ENCODE measurements at regions not wholly inside any gene's neighbourhood (a gene's known extent, or its start where the extent isn't known, plus 50 kb on each side); places are given as distances from the start of the nearest gene placed in this dataset.

DNA sequence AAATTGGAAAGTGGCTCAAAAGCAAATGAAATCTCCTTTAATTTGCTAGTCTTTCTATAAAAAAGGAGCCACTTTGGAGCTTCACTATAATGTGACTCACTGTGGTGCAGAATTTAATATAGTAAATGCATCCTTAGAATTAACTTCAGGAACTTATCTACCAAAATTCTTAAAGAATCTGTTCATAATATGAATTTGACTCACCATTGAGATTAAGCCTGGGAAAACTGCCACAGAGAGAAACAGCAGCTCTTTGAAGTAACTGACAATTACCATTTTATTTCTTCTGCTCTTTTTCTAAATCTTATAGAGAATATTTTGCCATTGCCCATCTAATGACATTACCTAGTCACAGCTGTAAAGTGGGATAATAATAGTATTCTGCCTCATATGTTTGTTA lies 211.9 kb upstream of the CDH6 start:
- TF ChIP-seq, protein P1, sequence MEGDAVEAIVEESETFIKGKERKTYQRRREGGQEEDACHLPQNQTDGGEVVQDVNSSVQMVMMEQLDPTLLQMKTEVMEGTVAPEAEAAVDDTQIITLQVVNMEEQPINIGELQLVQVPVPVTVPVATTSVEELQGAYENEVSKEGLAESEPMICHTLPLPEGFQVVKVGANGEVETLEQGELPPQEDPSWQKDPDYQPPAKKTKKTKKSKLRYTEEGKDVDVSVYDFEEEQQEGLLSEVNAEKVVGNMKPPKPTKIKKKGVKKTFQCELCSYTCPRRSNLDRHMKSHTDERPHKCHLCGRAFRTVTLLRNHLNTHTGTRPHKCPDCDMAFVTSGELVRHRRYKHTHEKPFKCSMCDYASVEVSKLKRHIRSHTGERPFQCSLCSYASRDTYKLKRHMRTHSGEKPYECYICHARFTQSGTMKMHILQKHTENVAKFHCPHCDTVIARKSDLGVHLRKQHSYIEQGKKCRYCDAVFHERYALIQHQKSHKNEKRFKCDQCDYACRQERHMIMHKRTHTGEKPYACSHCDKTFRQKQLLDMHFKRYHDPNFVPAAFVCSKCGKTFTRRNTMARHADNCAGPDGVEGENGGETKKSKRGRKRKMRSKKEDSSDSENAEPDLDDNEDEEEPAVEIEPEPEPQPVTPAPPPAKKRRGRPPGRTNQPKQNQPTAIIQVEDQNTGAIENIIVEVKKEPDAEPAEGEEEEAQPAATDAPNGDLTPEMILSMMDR (IDR thresholded peaks at IDR 0.05; ENCODE audit: low read depth, low read length, poor library complexity, severe bottlenecking): no peak
- no peak for TF ChIP-seq EZH2phosphoT487 (IDR thresholded peaks at IDR 0.05; ENCODE audit: borderline replicate concordance, low read length)
